Esophagus muscularis mucosa (tissue), 4 donors: ENCODE measurements at regions not wholly inside any gene's neighbourhood (a gene's known extent, or its start where the extent isn't known, plus 50 kb on each side); places are given as distances from the start of the nearest gene placed in this dataset.
"Not testable (repeated sequence)": the region's sequence is repeated elsewhere in the genome, so short reads cannot be mapped to it uniquely, and the experiment has no call there.

Experiments
- DNase-seq: peaks from one replicate; pipeline ENCODE4 v3.0.0-alpha.2; 2017; ENCODE audit errors: extremely low spot score
- H3K27ac ChIP-seq, 4 donors: fragments of 200-600 bp; sonication (generic); replicated peaks in 1 of 4; 1 replicate in 3 of 4; 2 replicates in 1 of 4; pipeline ENCODE4 v1.5.1; 2016 to 2019; ENCODE audit warnings: mild to moderate bottlenecking in 1 of 4
- H3K27me3 ChIP-seq, 4 donors: fragments of 200-600 bp; sonication (generic); one replicate each; pipeline versions ENCODE4 v1.5.1 to v1.6.0; 2016 to 2019
- H3K36me3 ChIP-seq, 4 donors: fragments of 200-600 bp; sonication (generic); one replicate each; pipeline ENCODE4 v1.5.1; 2016 to 2019
- H3K4me1 ChIP-seq, 4 donors: fragments of 200-600 bp; sonication (generic); one replicate each; pipeline ENCODE4 v1.5.1; 2016 to 2019
- H3K4me3 ChIP-seq, 4 donors: fragments of 200-600 bp; sonication (generic); 1 replicate in 2 of 4; 2 replicates in 2 of 4; pipeline ENCODE4 v1.5.1; 2016 to 2019; ENCODE audit warnings: mild to moderate bottlenecking in 4 of 4, moderate library complexity in 1 of 4
- H3K9me3 ChIP-seq, 4 donors: fragments of 200-600 bp; sonication (generic); 1 replicate in 3 of 4; 2 replicates in 1 of 4; pipeline ENCODE4 v1.5.1; 2016 to 2019
- EP300 ChIP-seq: sonication (generic); formaldehyde crosslinking; IDR thresholded peaks from one replicate; pipeline ENCODE4 v1.6.1; 2017; ENCODE audit warnings: antibody characterized with exemption
- POLR2A ChIP-seq: fragments of 450-650 bp; IDR thresholded peaks from one replicate; pipeline ENCODE4 v1.6.1; 2017; ENCODE audit warnings: antibody characterized with exemption, moderate library complexity, mild to moderate bottlenecking, low read depth
- POLR2AphosphoS5 ChIP-seq, 2 donors: sonication (generic); formaldehyde crosslinking; IDR thresholded peaks; one replicate each; pipeline ENCODE4 v1.6.1; 2017; ENCODE audit warnings: antibody characterized with exemption in 2 of 2
- WGBS: methylation state at CpG from one replicate; pipeline ENCODE4 v1.1.5; 2018; 5-methylcytosine and 5-hydroxymethylcytosine counted together
- intact Hi-C: fragments of 100-400 bp; cut with DNase I; formaldehyde crosslinking; loops from one replicate; pipeline ENCODE4 v1.15.1; 2023
- TF ChIP-seq, protein P1 (sequence below), 3 experiments: fragments of 200-600 bp in 2 of 3; fragments of 450-650 bp in 1 of 3; sonication (generic) in 2 of 3; IDR thresholded peaks; one replicate each; pipeline ENCODE4 v1.5.1; 2017 to 2019; ENCODE audit warnings: antibody characterized with exemption in 3 of 3, mild to moderate bottlenecking in 2 of 3, moderate library complexity in 1 of 3

DNA sequence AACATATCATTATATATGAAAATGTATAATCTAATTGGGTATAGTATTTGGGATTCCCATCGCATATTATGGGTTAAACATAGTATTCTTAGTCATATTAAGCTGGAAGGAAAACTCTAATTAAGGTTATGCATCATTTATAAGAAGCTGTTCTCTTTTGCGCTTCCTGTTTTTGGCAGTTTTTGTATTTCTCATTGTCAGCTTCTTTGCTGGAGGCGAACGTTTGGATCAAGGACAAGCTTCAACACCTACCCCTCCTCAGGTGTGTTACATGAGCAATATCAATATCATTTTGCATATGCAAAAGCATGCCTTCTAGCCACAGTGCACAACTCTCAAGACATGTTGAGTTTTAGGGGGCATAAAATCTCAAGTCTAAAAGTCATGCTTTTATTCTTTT is 439.8 kb downstream of the TDRD3 start:
- no peak overlapping the region for H3K27ac ChIP-seq
- H3K4me1 ChIP-seq, result peaks cover 0 to 7% (median 0%) of the 10 kb centered on the region in 4 donors
- WGBS, result 84% methylated on average over 4 of the region's 4 CpGs
- peaks cover 0 to 7% (median 2%) of the 10 kb centered on the region in 4 donors for H3K9me3 ChIP-seq
- H3K4me3 ChIP-seq, result no peak overlapping the region
- no peaks in the 10 kb centered on the region for H3K27me3 ChIP-seq
- TF ChIP-seq POLR2AphosphoS5 (IDR thresholded peaks at IDR 0.05) (no peak), POLR2A (no peak)
- TF ChIP-seq, protein P1, sequence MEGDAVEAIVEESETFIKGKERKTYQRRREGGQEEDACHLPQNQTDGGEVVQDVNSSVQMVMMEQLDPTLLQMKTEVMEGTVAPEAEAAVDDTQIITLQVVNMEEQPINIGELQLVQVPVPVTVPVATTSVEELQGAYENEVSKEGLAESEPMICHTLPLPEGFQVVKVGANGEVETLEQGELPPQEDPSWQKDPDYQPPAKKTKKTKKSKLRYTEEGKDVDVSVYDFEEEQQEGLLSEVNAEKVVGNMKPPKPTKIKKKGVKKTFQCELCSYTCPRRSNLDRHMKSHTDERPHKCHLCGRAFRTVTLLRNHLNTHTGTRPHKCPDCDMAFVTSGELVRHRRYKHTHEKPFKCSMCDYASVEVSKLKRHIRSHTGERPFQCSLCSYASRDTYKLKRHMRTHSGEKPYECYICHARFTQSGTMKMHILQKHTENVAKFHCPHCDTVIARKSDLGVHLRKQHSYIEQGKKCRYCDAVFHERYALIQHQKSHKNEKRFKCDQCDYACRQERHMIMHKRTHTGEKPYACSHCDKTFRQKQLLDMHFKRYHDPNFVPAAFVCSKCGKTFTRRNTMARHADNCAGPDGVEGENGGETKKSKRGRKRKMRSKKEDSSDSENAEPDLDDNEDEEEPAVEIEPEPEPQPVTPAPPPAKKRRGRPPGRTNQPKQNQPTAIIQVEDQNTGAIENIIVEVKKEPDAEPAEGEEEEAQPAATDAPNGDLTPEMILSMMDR (IDR thresholded peaks at IDR 0.05), result no peak
- intact Hi-C loops, result no loop called here
- DNase-seq, result no peak
- H3K36me3 ChIP-seq, result no peaks in the 10 kb centered on the region

DNA sequence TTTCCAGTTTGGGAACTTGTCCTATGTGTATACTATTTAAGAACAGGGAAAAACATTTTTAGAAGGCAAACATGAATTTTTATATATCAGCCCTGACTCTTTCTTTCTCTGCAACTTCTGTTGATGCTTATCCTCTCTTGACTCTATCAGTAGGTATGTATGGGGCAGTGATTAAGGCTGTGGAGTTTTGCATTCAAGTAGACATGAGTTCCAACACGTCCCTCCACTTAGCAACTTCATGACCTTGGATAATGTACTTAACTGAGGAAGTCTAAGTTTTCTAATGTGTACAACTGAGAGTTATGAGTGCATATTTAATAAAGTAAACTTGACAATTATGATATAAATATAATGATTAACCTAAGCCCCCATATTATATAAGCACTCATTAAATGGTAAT is 414.6 kb downstream of the TDRD3 start:
- Histone ChIP-seq H3K27me3 (no peaks in the 10 kb centered on the region), H3K9me3 (no peaks in the 10 kb centered on the region), H3K4me3 (no peak overlapping the region), H3K4me1 (no peaks in the 10 kb centered on the region), H3K36me3 (no peaks in the 10 kb centered on the region), H3K27ac (no peak overlapping the region)
- no peak for TF ChIP-seq POLR2A
- TF ChIP-seq, protein P1 (IDR thresholded peaks at IDR 0.05), result no peak
- TF ChIP-seq POLR2AphosphoS5 (IDR thresholded peaks at IDR 0.05), result no peak
- no peak for TF ChIP-seq EP300
- intact Hi-C loops, result no loop called here
- WGBS, result 61% methylated on average over 1 of the region's 1 CpG
- no peak for DNase-seq

DNA sequence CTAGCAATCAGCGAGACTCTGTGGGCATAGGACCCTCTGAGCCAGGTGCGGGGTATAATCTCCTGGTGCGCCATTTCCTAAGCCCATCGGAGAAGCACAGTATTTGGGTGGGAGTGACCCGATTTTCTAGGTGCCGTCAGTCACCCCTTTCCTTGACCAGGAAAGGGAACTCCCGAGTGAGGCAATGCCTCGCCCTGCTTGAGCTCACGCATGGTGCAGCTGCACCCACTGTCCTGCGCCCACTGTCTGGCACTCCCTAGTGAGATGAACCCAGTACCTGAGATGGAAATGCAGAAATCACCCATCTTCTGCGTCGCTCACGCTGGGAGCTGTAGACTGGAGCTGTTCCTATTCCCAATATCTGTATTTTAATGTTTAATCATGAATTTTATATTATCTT is 408.6 kb downstream of the TDRD3 start:
- not testable (repeated sequence) for DNase-seq

DNA sequence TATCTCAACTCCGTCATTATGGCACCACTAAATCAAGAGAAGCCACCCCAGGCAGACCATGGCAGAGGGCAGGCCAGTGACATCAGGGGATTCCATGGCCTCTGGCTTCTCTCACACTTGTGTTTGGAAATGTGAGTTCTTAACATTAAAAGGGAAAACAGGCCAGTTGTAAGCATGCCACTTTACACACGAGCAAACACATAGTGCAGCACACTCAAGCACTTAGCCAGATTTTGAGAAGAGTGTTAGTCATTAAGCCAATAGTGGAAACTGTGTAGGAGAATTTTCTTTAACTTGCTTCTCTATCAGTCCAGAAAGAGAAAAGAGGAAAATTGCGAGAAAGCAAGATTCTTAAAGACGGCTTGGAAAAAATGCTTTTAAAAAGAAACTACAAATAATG is 401.5 kb downstream of the TDRD3 start:
- no peaks in the 10 kb centered on the region for H3K9me3 ChIP-seq
- no peak overlapping the region for H3K4me3 ChIP-seq
- no peak overlapping the region for H3K27ac ChIP-seq
- no peaks in the 10 kb centered on the region for H3K27me3 ChIP-seq
- WGBS, result 69% methylated on average over 4 of the region's 4 CpGs
- TF ChIP-seq, protein P1 (IDR thresholded peaks at IDR 0.05), result no peak
- no peak for TF ChIP-seq POLR2A
- no peak for TF ChIP-seq POLR2AphosphoS5 (IDR thresholded peaks at IDR 0.05)
- no peak for TF ChIP-seq EP300
- no peaks in the 10 kb centered on the region for H3K4me1 ChIP-seq
- intact Hi-C loops, result no loop called here
- H3K36me3 ChIP-seq, result no peaks in the 10 kb centered on the region
- DNase-seq, result no peak

More for the DNA sequence above, 408.6 kb downstream of the TDRD3 start:
- H3K27ac ChIP-seq, H3K36me3 ChIP-seq, H3K27me3 ChIP-seq, H3K4me3 ChIP-seq, H3K9me3 ChIP-seq, intact Hi-C loops, H3K4me1 ChIP-seq: not testable (repeated sequence)
- WGBS, result 97% methylated on average over 12 of the region's 13 CpGs

DNA sequence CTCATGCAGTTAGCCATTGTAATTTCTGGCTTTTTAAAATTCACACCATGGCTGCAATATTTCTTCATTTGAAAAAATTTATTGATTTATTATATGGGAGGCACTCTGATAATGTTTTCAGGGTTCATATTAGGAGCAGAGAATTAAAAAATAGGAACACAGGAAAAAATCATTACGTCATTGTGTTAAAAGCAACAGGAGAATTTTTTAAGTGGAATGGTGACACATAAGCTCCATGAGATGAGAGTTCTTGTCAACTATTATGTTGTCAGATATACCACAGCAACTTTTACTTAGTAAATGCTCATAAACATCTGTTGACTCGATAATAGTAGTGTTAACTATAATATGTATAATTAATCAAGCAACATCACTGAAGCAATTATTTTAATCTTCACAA is 400.1 kb downstream of the TDRD3 start:
- Histone ChIP-seq H3K36me3 (no peaks in the 10 kb centered on the region), H3K27me3 (no peaks in the 10 kb centered on the region), H3K4me3 (no peak overlapping the region), H3K9me3 (no peaks in the 10 kb centered on the region), H3K4me1 (no peaks in the 10 kb centered on the region), H3K27ac (no peak overlapping the region)
- WGBS, result 90% methylated on average over 2 of the region's 2 CpGs
- DNase-seq, result no peak
- TF ChIP-seq, protein P1 (IDR thresholded peaks at IDR 0.05), result no peak
- TF ChIP-seq POLR2A, result no peak
- TF ChIP-seq POLR2AphosphoS5 (IDR thresholded peaks at IDR 0.05), result no peak
- TF ChIP-seq EP300, result no peak
- intact Hi-C loops, result no loop called here
